ENCODE measurements at regions not wholly inside any gene's neighbourhood (a gene's known extent, or its start where the extent isn't known, plus 50 kb on each side); places are given as distances from the start of the nearest gene placed in this dataset.

DNA sequence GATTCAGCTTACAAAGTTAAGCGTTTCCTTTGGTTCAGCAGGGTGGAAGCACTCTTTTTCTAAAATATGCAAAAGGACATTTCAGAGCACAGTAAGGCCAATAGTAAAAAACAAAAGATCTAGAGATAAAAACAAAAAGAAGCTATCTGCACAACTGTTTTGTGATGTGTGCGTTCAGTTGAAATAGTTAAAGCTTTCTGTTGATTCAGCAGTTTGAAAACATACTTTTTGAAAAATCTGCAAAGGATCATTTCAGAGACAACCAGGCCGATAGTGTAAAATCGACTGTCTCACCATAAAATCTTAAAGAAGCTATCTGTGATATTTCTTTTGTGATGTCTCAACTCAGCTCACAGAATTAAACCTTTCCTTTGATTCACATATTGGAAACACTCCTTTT, 300.0 kb upstream of the ALG10B start:
- 58 to 71% (median 67%) methylated on average over 4 of the region's 4 CpGs for WGBS, 4 donors
- TF ChIP-seq POLR2A (IDR thresholded peaks at IDR 0.05), result no peak
- TF ChIP-seq, protein P1, sequence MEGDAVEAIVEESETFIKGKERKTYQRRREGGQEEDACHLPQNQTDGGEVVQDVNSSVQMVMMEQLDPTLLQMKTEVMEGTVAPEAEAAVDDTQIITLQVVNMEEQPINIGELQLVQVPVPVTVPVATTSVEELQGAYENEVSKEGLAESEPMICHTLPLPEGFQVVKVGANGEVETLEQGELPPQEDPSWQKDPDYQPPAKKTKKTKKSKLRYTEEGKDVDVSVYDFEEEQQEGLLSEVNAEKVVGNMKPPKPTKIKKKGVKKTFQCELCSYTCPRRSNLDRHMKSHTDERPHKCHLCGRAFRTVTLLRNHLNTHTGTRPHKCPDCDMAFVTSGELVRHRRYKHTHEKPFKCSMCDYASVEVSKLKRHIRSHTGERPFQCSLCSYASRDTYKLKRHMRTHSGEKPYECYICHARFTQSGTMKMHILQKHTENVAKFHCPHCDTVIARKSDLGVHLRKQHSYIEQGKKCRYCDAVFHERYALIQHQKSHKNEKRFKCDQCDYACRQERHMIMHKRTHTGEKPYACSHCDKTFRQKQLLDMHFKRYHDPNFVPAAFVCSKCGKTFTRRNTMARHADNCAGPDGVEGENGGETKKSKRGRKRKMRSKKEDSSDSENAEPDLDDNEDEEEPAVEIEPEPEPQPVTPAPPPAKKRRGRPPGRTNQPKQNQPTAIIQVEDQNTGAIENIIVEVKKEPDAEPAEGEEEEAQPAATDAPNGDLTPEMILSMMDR (IDR thresholded peaks at IDR 0.05), result no peak
- Histone ChIP-seq H3K27ac (no peak overlapping the region), H3K27me3 (no peaks in the 10 kb centered on the region), H3K9me3 (replicated peaks in 1 of 3) (peaks cover 0 to 6% (median 0%) of the 10 kb centered on the region in 3 donors), H3K4me3 (no peak overlapping the region), H3K36me3 (replicated peaks in 1 of 2) (no peaks in the 10 kb centered on the region), H3K4me1 (replicated peaks in 1 of 2) (no peaks in the 10 kb centered on the region)
- no peak for DNase-seq
- intact Hi-C loops (cut with DNase I), result no loop called here

DNA sequence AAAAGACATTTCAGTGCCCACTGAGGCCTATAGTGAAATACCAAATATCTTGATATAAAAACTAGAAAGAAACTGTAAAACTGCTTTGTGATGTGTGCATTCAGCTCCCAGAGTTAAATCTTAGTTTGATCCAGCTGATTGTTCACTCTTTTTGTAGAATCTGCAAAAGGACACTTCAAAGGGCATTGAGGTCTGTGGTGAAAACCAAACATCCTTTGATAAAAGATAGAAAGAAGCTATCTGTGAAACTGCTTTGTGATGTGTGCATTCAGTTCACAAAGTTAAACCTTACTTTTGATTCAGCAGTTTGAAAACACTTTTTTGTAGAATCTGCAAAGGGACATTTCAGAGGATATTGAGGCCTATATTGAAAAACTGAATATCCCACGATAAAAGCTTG, 290.7 kb upstream of the ALG10B start:
- Histone ChIP-seq H3K4me3 (no peak overlapping the region), H3K27me3 (no peaks in the 10 kb centered on the region), H3K9me3 (replicated peaks in 1 of 3) (peaks cover 0 to 8% (median 4%) of the 10 kb centered on the region in 3 donors), H3K36me3 (replicated peaks in 1 of 2) (no peaks in the 10 kb centered on the region), H3K27ac (no peak overlapping the region), H3K4me1 (replicated peaks in 1 of 2) (no peaks in the 10 kb centered on the region)
- TF ChIP-seq, protein P1 (IDR thresholded peaks at IDR 0.05), result no peak
- no peak for TF ChIP-seq POLR2A (IDR thresholded peaks at IDR 0.05)
- DNase-seq, result no peak
- intact Hi-C loops (cut with DNase I), result no loop called here
- WGBS, 4 donors, result 44 to 55% (median 47%) methylated on average over 1 of the region's 1 CpG

DNA sequence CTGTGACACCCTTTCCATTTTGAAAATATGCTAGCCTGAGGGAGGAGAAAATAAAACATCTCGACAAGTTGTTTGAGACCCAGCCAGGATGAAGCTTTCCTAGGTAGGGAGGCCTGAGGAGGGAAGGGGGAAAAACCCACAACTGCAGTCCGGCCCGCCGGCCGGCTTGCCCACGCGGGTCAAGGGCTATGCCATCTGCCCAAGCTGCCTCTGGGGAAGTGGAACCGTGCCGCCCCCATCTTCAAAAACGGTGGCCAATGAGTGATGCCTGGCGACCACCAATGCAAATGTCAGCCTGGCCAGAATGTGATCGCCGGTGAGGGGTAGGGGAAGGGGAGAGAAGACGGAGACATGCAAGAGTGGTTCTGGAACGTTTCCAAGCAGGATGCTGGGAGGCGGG, 263.5 kb upstream of the ALG10B start:
- H3K36me3 ChIP-seq (replicated peaks in 1 of 2), result no peaks in the 10 kb centered on the region
- H3K9me3 ChIP-seq (replicated peaks in 1 of 3), result no peaks in the 10 kb centered on the region
- no peaks in the 10 kb centered on the region for H3K4me1 ChIP-seq (replicated peaks in 1 of 2)
- no peak for DNase-seq
- WGBS, 4 donors, result 49 to 68% (median 62%) methylated on average over 14 to 16 of the region's 16 CpGs
- no peaks in the 10 kb centered on the region for H3K27me3 ChIP-seq
- TF ChIP-seq, protein P1 (IDR thresholded peaks at IDR 0.05), result no peak
- TF ChIP-seq POLR2A (IDR thresholded peaks at IDR 0.05), result no peak
- H3K27ac ChIP-seq, result no peak overlapping the region
- intact Hi-C loops (cut with DNase I), result no loop called here
- H3K4me3 ChIP-seq, result no peak overlapping the region

DNA sequence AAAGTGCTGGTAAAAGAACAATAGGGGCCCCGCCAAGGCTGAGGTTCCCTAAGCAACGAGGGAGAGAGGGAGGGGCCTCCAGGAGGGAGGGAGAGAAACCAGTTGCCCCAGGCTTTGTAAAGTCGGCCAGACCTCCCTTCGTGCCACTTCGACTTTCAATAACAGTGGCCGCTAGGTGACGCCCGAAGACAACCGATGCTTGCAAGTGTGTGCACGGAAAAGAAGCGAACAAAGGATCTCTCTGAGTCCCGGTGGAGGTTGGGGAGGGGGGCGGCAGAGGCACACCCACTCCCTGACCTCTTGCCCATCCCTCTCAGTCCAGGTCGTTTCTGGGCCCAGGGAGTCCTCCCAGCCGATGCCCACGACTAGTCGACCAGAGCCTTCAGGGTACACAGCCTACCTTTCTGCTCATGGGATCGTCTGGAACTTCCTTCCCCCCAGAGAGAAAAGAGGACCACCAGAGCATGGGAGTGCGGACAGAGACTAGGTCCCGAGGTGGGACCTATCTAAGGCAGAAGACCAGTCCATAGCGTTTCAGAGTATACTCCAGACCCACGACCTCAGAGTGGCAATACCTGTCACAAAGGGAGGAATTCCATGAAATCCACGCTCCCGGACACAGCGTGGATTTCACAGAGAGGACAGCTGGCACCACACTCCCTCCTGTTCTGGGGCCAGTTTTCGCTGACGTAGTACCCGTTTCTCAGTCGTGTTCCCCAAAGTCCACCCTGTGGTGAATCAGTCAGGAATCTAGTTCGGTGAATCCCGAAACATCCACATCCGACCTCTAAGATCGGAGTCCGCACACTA, 262.7 kb upstream of the ALG10B start:
- WGBS, 4 donors, result 58 to 70% (median 66%) methylated on average over 29 to 34 of the region's 34 CpGs
- no peaks in the 10 kb centered on the region for H3K9me3 ChIP-seq (replicated peaks in 1 of 3)
- TF ChIP-seq POLR2A (IDR thresholded peaks at IDR 0.05), result no peak
- TF ChIP-seq, protein P1 (IDR thresholded peaks at IDR 0.05), result no peak
- H3K27me3 ChIP-seq, result no peaks in the 10 kb centered on the region
- DNase-seq, result no peak
- H3K4me1 ChIP-seq (replicated peaks in 1 of 2), result no peaks in the 10 kb centered on the region
- H3K36me3 ChIP-seq (replicated peaks in 1 of 2), result no peaks in the 10 kb centered on the region
- intact Hi-C loops (cut with DNase I), result no loop called here
- H3K27ac ChIP-seq, result no peak overlapping the region
- H3K4me3 ChIP-seq, result no peak overlapping the region

Data from adrenal gland (tissue), 9 donors.